Mesenchymal stem cell (in vitro differentiated cells and primary cell): ENCODE measurements at regions not wholly inside any gene's neighbourhood (a gene's known extent, or its start where the extent isn't known, plus 50 kb on each side); places are given as distances from the start of the nearest gene placed in this dataset.

Experiments used
- DNase-seq: peaks from one replicate; pipeline ENCODE4 v3.0.0-alpha.2; 2013
- H2AFZ ChIP-seq: one replicate; pipeline ENCODE4 v1.6.1; 2013; ENCODE audit warnings: low read depth, mild to moderate bottlenecking, control low read depth, inconsistent platforms, low read length, moderate library complexity
- H2AK5ac ChIP-seq: 2 replicates; pipeline ENCODE4 v1.6.1; 2013; ENCODE audit warnings: low read length, moderate library complexity, mild to moderate bottlenecking, inconsistent platforms; ENCODE audit not compliant: severe bottlenecking
- H2BK120ac ChIP-seq: one replicate; pipeline ENCODE4 v1.6.1; 2013; ENCODE audit warnings: low read depth, mild to moderate bottlenecking, inconsistent platforms, low read length, moderate library complexity
- H2BK12ac ChIP-seq, 2 experiments: one replicate each; pipeline ENCODE4 v1.6.1; 2013; ENCODE audit warnings: inconsistent platforms in 2 of 2, low read length in 2 of 2, mild to moderate bottlenecking in 2 of 2, moderate library complexity in 2 of 2, control low read depth in 1 of 2
- H2BK15ac ChIP-seq: one replicate; pipeline ENCODE4 v1.6.1; 2013; ENCODE audit warnings: mild to moderate bottlenecking, low read depth, inconsistent platforms; ENCODE audit not compliant: poor library complexity, severe bottlenecking
- H2BK5ac ChIP-seq: 2 replicates; pipeline ENCODE4 v1.6.1; 2013; ENCODE audit warnings: low read depth, mild to moderate bottlenecking, low read length, control low read depth, inconsistent platforms; ENCODE audit not compliant: poor library complexity, severe bottlenecking
- H3K14ac ChIP-seq, 2 experiments: one replicate each; pipeline ENCODE4 v1.6.1; 2013; ENCODE audit warnings: inconsistent platforms in 2 of 2, low read length in 2 of 2, control low read depth in 1 of 2, mild to moderate bottlenecking in 1 of 2, moderate library complexity in 1 of 2
- H3K18ac ChIP-seq, 2 experiments: one replicate each; pipeline ENCODE4 v1.6.1; 2013; ENCODE audit warnings: inconsistent platforms in 2 of 2, low read length in 2 of 2, control low read depth in 1 of 2, low read depth in 1 of 2, mild to moderate bottlenecking in 1 of 2
- H3K23ac ChIP-seq, 2 experiments: one replicate each; pipeline ENCODE4 v1.6.1; 2013; ENCODE audit warnings: inconsistent platforms in 2 of 2, low read length in 2 of 2, mild to moderate bottlenecking in 2 of 2, moderate library complexity in 2 of 2, control low read depth in 1 of 2
- H3K27ac ChIP-seq: 2 replicates; pipeline ENCODE4 v1.5.1; 2013; ENCODE audit warnings: mild to moderate bottlenecking, moderate library complexity, low read length, control low read depth, inconsistent platforms; ENCODE audit not compliant: poor library complexity, severe bottlenecking
- H3K27me3 ChIP-seq, 2 experiments: 2 replicates each; pipeline versions ENCODE4 v1.6.1 to v1.7.0; 2013; ENCODE audit warnings: low read length in 2 of 2, mild to moderate bottlenecking in 2 of 2, moderate library complexity in 2 of 2, control low read depth in 1 of 2, inconsistent platforms in 1 of 2; ENCODE audit not compliant: control insufficient read depth in 1 of 2, insufficient read depth in 1 of 2
- H3K36me3 ChIP-seq, 2 experiments: 2 replicates each; pipeline versions ENCODE4 v1.6.1 to v1.7.0; 2013; ENCODE audit warnings: low read length in 2 of 2, control low read depth in 1 of 2, inconsistent platforms in 1 of 2, low read depth in 1 of 2, mild to moderate bottlenecking in 1 of 2; ENCODE audit not compliant: insufficient read depth in 2 of 2, control insufficient read depth in 1 of 2
- H3K4ac ChIP-seq, 2 experiments: one replicate each; pipeline ENCODE4 v1.6.1; 2013; ENCODE audit warnings: inconsistent platforms in 2 of 2, low read length in 2 of 2, mild to moderate bottlenecking in 2 of 2, moderate library complexity in 2 of 2, control low read depth in 1 of 2, low read depth in 1 of 2
- H3K4me1 ChIP-seq: 2 replicates; pipeline ENCODE4 v1.6.1; 2013; ENCODE audit warnings: low read depth, low read length, control low read depth; ENCODE audit not compliant: control insufficient read depth, insufficient read depth
- H3K4me2 ChIP-seq: 2 replicates; pipeline ENCODE4 v1.6.1; 2013; ENCODE audit warnings: low read length, mild to moderate bottlenecking, inconsistent platforms; ENCODE audit not compliant: poor library complexity, severe bottlenecking
- H3K4me3 ChIP-seq, 2 experiments: 2 replicates each; pipeline versions ENCODE4 v1.5.1 to v1.7.0; 2013; ENCODE audit warnings: low read length in 2 of 2, mild to moderate bottlenecking in 2 of 2, control low read depth in 1 of 2, low read depth in 1 of 2; ENCODE audit not compliant: insufficient read depth in 1 of 2
- H3K79me1 ChIP-seq: replicated peaks from 2 replicates; pipeline ENCODE4 v1.6.1; 2013; ENCODE audit warnings: mild to moderate bottlenecking, control low read depth, low read length, inconsistent platforms; ENCODE audit not compliant: poor library complexity, severe bottlenecking
- H3K9ac ChIP-seq: 2 replicates; pipeline ENCODE4 v1.7.0; 2013; ENCODE audit warnings: mild to moderate bottlenecking, low read length, moderate library complexity
- H3K9me3 ChIP-seq: 2 replicates; pipeline ENCODE4 v1.7.0; 2013; ENCODE audit warnings: mild to moderate bottlenecking, low read length; ENCODE audit not compliant: control insufficient read depth
- H4K8ac ChIP-seq: one replicate; pipeline ENCODE4 v1.6.1; 2013; ENCODE audit warnings: inconsistent platforms, mild to moderate bottlenecking, low read length, moderate library complexity
- H4K91ac ChIP-seq: one replicate; pipeline ENCODE4 v1.6.1; 2013; ENCODE audit warnings: mild to moderate bottlenecking, low read length, inconsistent platforms
- WGBS: methylation state at CpG from one replicate; pipeline ENCODE4 v1.1.7; 2013; ENCODE audit warnings: mixed read lengths; 5-methylcytosine and 5-hydroxymethylcytosine counted together

GRCh38 chr5:117020999-117021398, 446.4 kb upstream of the SEMA6A start:
- no peak overlapping the region for H2BK12ac ChIP-seq

GRCh38 chr5:117013280-117013877, 438.8 kb upstream of the SEMA6A start:
- Histone ChIP-seq H3K4me2 (no peak overlapping the region), H2BK12ac (no peak overlapping the region), H3K36me3 (no peaks in the 10 kb centered on the region), H2AK5ac (no peak overlapping the region), H3K79me1 (no peaks in the 10 kb centered on the region), H2BK15ac (no peak overlapping the region), H3K9ac (no peak overlapping the region), H2BK120ac (no peak overlapping the region), H4K91ac (no peak overlapping the region), H3K14ac (peak overlapping the region in 1 of 2 experiments; percentile 94), H2AFZ (no peak overlapping the region), H3K9me3 (peaks cover 14% of the 10 kb centered on the region), H3K23ac (no peak overlapping the region), H2BK5ac (no peak overlapping the region), H3K4me3 (no peak overlapping the region), H3K4me1 (no peaks in the 10 kb centered on the region), H3K4ac (no peak overlapping the region), H4K8ac (no peak overlapping the region), H3K27ac (no peak overlapping the region), H3K18ac (no peak overlapping the region), H3K27me3 (no peaks in the 10 kb centered on the region)
- WGBS = 77% methylated on average over 5 of the region's 5 CpGs
- no peak for DNase-seq

More at GRCh38 chr5:117020999-117021398, 446.4 kb upstream of the SEMA6A start:
- no peak overlapping the region for H3K14ac ChIP-seq
- no peak overlapping the region for H2BK120ac ChIP-seq
- no peaks in the 10 kb centered on the region for H3K36me3 ChIP-seq
- no peak overlapping the region for H3K4ac ChIP-seq
- no peaks in the 10 kb centered on the region for H3K79me1 ChIP-seq
- no peaks in the 10 kb centered on the region for H3K27me3 ChIP-seq
- DNase-seq = no peak
- H3K18ac ChIP-seq = no peak overlapping the region
- H4K91ac ChIP-seq = no peak overlapping the region
- no peaks in the 10 kb centered on the region for H3K9me3 ChIP-seq
- no peak overlapping the region for H3K4me2 ChIP-seq
- H3K4me3 ChIP-seq = no peak overlapping the region
- H3K9ac ChIP-seq = no peak overlapping the region
- H2AFZ ChIP-seq = no peak overlapping the region
- H2BK15ac ChIP-seq = no peak overlapping the region
- no peak overlapping the region for H3K27ac ChIP-seq
- no peak overlapping the region for H2AK5ac ChIP-seq
- no peak overlapping the region for H4K8ac ChIP-seq
- H3K4me1 ChIP-seq = no peaks in the 10 kb centered on the region
- WGBS = no CpG with 5 or more reads among the region's 2 CpGs
- H2BK5ac ChIP-seq = no peak overlapping the region
- no peak overlapping the region for H3K23ac ChIP-seq

- H3K23ac ChIP-seq = no peak overlapping the region
- H2BK12ac ChIP-seq = no peak overlapping the region
- no peak overlapping the region for H3K4me3 ChIP-seq
- no peaks in the 10 kb centered on the region for H3K79me1 ChIP-seq
- H2AFZ ChIP-seq = no peak overlapping the region
- H3K14ac ChIP-seq = no peak overlapping the region
- no peak overlapping the region for H4K8ac ChIP-seq
- H3K18ac ChIP-seq = no peak overlapping the region
- H3K9me3 ChIP-seq = peaks cover 14% of the 10 kb centered on the region
- H2BK5ac ChIP-seq = no peak overlapping the region
- no peak for DNase-seq
- H3K27ac ChIP-seq = no peak overlapping the region
- H2AK5ac ChIP-seq = no peak overlapping the region
- H3K4ac ChIP-seq = no peak overlapping the region
- 79% methylated on average over 2 of the region's 2 CpGs for WGBS
- no peaks in the 10 kb centered on the region for H3K27me3 ChIP-seq
- H3K4me1 ChIP-seq = no peaks in the 10 kb centered on the region
- H3K9ac ChIP-seq = no peak overlapping the region
- H3K4me2 ChIP-seq = no peak overlapping the region
- no peak overlapping the region for H2BK120ac ChIP-seq
- no peaks in the 10 kb centered on the region for H3K36me3 ChIP-seq
- H2BK15ac ChIP-seq = no peak overlapping the region
- no peak overlapping the region for H4K91ac ChIP-seq
Observed at GRCh38 chr5:117010574-117010973, 436.0 kb upstream of the SEMA6A start.

DNA sequence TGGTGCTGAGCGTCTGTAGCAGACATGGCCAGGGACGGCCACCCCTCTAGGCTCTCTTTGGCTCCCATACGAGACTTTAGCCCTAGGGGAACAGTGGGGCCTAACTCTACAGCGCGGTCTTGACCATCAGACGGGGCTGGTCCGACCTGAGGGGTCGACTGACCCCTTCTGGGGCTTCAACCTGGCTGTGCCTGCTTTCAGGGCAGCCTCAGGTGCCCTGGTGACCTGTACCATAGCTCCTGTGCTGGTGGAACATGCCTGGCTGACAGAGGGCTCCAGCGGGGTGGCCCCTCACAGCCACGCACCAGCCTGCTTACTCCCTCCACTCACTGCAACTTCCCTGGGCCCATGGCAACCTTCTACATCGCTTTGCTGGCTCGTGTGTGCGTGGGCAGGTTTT, 423.4 kb upstream of the SEMA6A start:
- Histone ChIP-seq H2BK5ac (no peak overlapping the region), H3K4me3 (no peak overlapping the region), H3K23ac (no peak overlapping the region), H3K14ac (no peak overlapping the region), H4K91ac (no peak overlapping the region), H3K9ac (no peak overlapping the region), H3K9me3 (no peaks in the 10 kb centered on the region), H2AFZ (no peak overlapping the region), H2BK120ac (no peak overlapping the region), H3K4me1 (no peaks in the 10 kb centered on the region), H3K36me3 (no peaks in the 10 kb centered on the region), H3K4me2 (no peak overlapping the region), H3K18ac (no peak overlapping the region), H2BK12ac (no peak overlapping the region), H3K27me3 (no peaks in the 10 kb centered on the region), H2AK5ac (no peak overlapping the region), H3K4ac (no peak overlapping the region), H2BK15ac (no peak overlapping the region), H4K8ac (no peak overlapping the region), H3K79me1 (no peaks in the 10 kb centered on the region), H3K27ac (no peak overlapping the region)
- no peak for DNase-seq
- 96% methylated on average over 10 of the region's 13 CpGs for WGBS
